ENCODE measurements at regions not wholly inside any gene's neighbourhood (a gene's known extent, or its start where the extent isn't known, plus 50 kb on each side); places are given as distances from the start of the nearest gene placed in this dataset.

DNA sequence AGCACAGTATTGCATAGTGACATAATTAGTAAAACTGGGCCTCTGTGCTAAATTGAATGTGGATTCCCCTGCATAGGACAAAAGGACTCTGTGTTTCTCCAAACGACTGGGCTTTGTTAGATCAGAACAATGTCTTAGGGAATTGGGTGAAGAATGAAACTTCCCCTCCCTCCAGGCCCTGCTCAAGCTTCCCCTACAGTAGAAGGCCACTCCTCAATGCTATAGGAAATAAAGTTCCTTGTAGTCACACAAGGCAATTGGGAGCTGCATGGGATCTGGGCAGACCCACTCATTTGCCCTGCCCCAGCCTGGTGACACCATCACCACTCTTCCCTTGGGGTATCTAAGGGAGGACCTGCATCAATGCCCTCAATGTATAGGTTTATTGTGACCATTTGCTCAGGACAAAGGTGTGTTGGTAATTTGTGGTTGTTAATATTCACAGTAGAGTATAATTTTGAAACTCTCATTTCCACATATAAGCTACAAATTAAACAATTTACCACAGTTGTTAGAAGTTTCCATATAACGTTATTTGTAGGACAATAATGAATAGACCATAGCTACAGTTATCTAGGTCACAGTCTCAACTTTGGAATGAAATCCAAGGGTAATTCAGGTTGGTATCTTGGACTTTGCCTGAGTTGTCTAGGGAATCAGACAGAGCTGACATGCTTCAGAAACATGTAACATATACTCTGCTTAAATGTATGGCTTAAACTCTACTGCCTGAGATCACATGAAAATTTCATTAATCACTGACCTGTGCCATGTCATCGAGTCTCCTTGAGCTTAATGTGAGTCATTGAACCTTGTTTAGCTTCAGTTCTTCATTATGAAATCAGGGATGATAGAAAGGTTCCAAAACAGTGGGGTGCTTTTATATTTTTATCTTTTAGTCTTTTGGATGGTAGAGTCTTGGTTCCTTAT is 64.8 kb upstream of the DARS1 start:
- CTCF ChIA-PET, result interaction anchor here (1.0 to 1.5 kb wide), 4 partner anchors 14 to 74 kb away, joined by 3 to 6 read pairs (median 3); no protein-coding TSS in a partner anchor
- Mint-ChIP-seq H3K36me3 (ENCODE audit: low read depth) (peaks cover 19% of the 10 kb centered on the region), H3K4me3 (peak overlapping the region; percentile 29), H3K9me3 (peaks cover 16% of the 10 kb centered on the region), H3K27me3 (no peaks in the 10 kb centered on the region), H3K27ac (peak overlapping the region; percentile 90), H3K4me1 (peaks cover 89% of the 10 kb centered on the region)
- POLR2A ChIA-PET, result interaction anchor here (1.1 kb wide), 1 partner anchor 41 kb away, joined by 4 read pairs; no protein-coding TSS in a partner anchor
- DNase-seq, result no peak

DNA sequence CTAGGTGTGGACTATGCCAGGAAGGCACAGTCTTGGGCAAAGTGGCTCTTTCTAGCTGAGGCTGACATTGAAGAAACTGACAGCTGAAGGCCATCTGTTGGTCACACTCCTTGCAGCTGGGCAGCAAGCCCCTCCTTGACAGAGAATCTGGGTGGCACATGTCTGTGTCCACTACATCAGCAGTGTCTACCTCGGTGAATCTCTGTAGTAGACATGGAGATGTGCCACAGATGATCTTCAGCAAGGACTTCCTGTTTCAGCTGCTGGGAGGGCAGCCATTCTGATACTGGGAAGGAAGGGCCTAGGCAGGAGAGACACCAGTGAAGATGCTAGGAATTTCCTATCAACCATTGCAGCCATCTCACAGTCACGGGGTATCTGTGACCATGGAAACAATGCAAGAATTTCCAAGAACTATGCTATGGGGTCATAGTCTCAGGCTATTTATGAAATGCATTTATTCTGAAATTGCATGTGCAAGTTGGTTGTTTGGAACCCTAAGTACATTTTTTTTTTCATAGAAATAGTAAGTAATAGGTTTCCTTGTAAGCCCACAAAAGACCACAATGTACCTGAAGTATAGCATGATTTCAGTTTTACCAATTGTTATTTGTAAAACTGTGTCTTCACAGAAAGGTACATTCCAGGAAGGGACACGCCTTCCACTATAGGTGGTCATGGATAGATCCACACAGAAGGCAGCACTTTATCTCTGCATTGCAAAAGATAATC is 63.8 kb upstream of the DARS1 start:
- H3K27ac Mint-ChIP-seq, result peak overlapping the region; percentile 90
- H3K4me3 Mint-ChIP-seq, result no peak overlapping the region
- H3K4me1 Mint-ChIP-seq, result peaks cover 87% of the 10 kb centered on the region
- CTCF ChIA-PET, result interaction anchor here (1.0 to 3.8 kb wide), 7 partner anchors 10 to 135 kb away, joined by 3 to 17 read pairs (median 3); no protein-coding TSS in a partner anchor
- H3K36me3 Mint-ChIP-seq (ENCODE audit: low read depth), result peaks cover 19% of the 10 kb centered on the region
- POLR2A ChIA-PET, result no interaction called here
- H3K9me3 Mint-ChIP-seq, result peaks cover 16% of the 10 kb centered on the region
- no peaks in the 10 kb centered on the region for H3K27me3 Mint-ChIP-seq
- peak; percentile 24 for DNase-seq

DNA sequence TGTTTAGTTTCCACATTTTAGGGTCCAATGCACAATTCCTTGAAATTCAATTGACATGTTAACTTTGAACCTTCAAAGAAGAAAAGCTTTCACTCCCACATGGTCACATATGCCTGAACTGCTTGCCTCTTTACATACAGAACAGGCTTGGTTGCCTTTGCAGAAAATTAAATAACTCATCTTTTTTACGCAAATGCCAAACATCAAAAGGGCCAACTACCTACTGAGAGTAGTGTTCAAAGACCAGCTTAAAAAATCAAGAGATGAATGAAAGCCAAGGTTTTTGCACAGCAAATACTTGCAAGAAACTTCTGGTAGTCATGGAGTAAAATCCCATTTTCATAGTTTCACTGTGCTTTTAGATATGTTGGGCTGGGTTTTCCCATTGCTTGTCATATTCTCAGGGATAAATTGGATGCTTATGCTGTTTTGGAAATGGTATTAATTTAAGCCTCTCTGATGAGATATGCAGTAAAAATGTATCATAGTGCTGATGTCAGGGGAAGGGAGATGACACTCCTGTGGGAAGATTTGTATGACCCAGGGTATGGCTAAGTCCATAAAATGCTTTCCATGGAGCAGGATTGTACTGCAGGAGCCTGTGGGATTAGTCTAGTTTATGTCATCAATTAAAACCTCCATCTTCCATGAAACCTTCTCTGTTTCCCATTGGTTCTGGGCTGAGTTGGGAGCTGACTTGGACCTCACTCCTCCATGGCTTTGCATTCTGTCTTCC is 60.6 kb upstream of the DARS1 start:
- ChIA-PET CTCF (interaction anchor here (1.2 to 3.8 kb wide), 4 partner anchors 8 to 99 kb away, joined by 3 to 17 read pairs (median 4); no protein-coding TSS in a partner anchor), POLR2A (no interaction called here)
- no peak overlapping the region for H3K27ac Mint-ChIP-seq
- peaks cover 19% of the 10 kb centered on the region for H3K36me3 Mint-ChIP-seq (ENCODE audit: low read depth)
- no peak overlapping the region for H3K4me3 Mint-ChIP-seq
- H3K4me1 Mint-ChIP-seq, result peaks cover 60% of the 10 kb centered on the region
- no peaks in the 10 kb centered on the region for H3K27me3 Mint-ChIP-seq
- H3K9me3 Mint-ChIP-seq, result peaks cover 16% of the 10 kb centered on the region
- DNase-seq, result no peak

DNA sequence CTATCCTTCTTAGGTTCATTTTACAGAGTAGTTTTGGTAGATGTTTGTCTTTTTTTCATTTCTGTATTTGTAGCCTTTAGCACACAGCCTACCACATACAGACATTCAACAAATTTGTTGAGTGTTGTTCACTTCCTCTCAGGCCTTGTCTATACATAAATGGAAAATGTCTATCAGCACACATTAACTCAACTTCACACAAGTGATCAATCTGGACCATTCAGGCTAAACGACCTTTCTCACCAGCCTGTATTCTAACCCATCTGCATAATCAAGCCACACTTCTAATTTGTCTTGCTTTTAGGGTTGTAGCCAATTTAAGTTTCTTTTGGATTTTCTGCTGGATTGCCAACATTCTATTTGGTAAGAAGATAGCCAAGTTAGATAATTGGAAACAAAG is 59.9 kb upstream of the DARS1 start:
- no peak for DNase-seq
- ChIA-PET CTCF (interaction anchor here (1.4 to 1.9 kb wide), 2 partner anchors 8 to 19 kb away, joined by 3 to 6 read pairs; no protein-coding TSS in a partner anchor), POLR2A (no interaction called here)
- Mint-ChIP-seq H3K27me3 (no peaks in the 10 kb centered on the region), H3K9me3 (peaks cover 16% of the 10 kb centered on the region), H3K27ac (no peak overlapping the region), H3K36me3 (ENCODE audit: low read depth) (peaks cover 19% of the 10 kb centered on the region), H3K4me3 (no peak overlapping the region), H3K4me1 (peaks cover 54% of the 10 kb centered on the region)
